B cell (primary cell): ENCODE measurements at regions not wholly inside any gene's neighbourhood (a gene's known extent, or its start where the extent isn't known, plus 50 kb on each side); places are given as distances from the start of the nearest gene placed in this dataset.

ENCODE experiments used
- ATAC-seq: fragments of 200-7000 bp; cut with Tn5 transposase; one replicate; pipeline ENCODE4 v1.10.0; 2021; ENCODE audit warnings: low read depth, mild to moderate bottlenecking, moderate number of reproducible peaks, moderate library complexity
- CTCF ChIA-PET: fragments of 350-600 bp; sonication (Branson Sonifier 250); formaldehyde crosslinking; loops from one replicate; lab custom pipeline; 2021; ENCODE audit warnings: antibody characterized with exemption, inconsistent platforms; lab: Charles Lee
- POLR2A ChIA-PET: fragments of 350-600 bp; sonication (Branson Sonifier 250); formaldehyde crosslinking; loops from one replicate; lab custom pipeline; 2021; ENCODE audit warnings: antibody characterized with exemption; lab: Charles Lee
- DNase-seq: peaks from one replicate; pipeline ENCODE4 v3.0.0; 2013
- H2AFZ ChIP-seq: 2 replicates; pipeline ENCODE4 v1.6.1; 2012; ENCODE audit warnings: mild to moderate bottlenecking, low read depth, low read length; ENCODE audit not compliant: insufficient read depth, poor library complexity, severe bottlenecking
- H3K27ac ChIP-seq, 2 donors: 1 replicate in 1 of 2; 2 replicates in 1 of 2; pipeline ENCODE4 v1.5.1; 2012 to 2013; ENCODE audit warnings: low read length in 2 of 2, mild to moderate bottlenecking in 2 of 2, moderate library complexity in 1 of 2
- H3K27me3 ChIP-seq, 4 experiments: fragments of 200-600 bp in 1 of 4; sonication (generic) in 1 of 4; replicated peaks in 1 of 4; 1 replicate in 2 of 4; 2 replicates in 2 of 4; pipeline versions ENCODE4 v1.6.1 to v1.7.0; 2013 to 2016; ENCODE audit warnings: low read length in 3 of 4, mild to moderate bottlenecking in 2 of 4, mixed read lengths in 1 of 4, moderate library complexity in 1 of 4; ENCODE audit not compliant: insufficient read depth in 4 of 4, control insufficient read depth in 3 of 4; ENCODE audit errors: control extremely low read depth in 1 of 4
- H3K36me3 ChIP-seq, 2 experiments: replicated peaks in 1 of 2; 1 replicate in 1 of 2; 2 replicates in 1 of 2; pipeline versions ENCODE4 v1.6.1 to v1.7.1; 2013; ENCODE audit warnings: low read length in 1 of 2; ENCODE audit not compliant: insufficient read depth in 2 of 2, control insufficient read depth in 1 of 2; ENCODE audit errors: control extremely low read depth in 1 of 2, extremely low read depth in 1 of 2
- H3K4me1 ChIP-seq, 2 donors: fragments of 200-600 bp in 1 of 2; sonication (generic) in 1 of 2; 1 replicate in 1 of 2; 2 replicates in 1 of 2; pipeline versions ENCODE4 v1.5.1 to v1.6.1; 2013 to 2017; ENCODE audit warnings: low read length in 2 of 2; ENCODE audit not compliant: control insufficient read depth in 2 of 2, insufficient read depth in 2 of 2
- H3K4me2 ChIP-seq: replicated peaks from 2 replicates; pipeline ENCODE3; 2012; ENCODE audit warnings: mild to moderate bottlenecking, low read depth, low read length; ENCODE audit not compliant: poor library complexity, severe bottlenecking
- H3K4me3 ChIP-seq, 5 experiments: fragments of 200-600 bp in 1 of 5; sonication (generic) in 1 of 5; 1 replicate in 3 of 5; 2 replicates in 2 of 5; pipeline versions ENCODE4 v1.5.1 to v1.7.0; 2011 to 2016; ENCODE audit warnings: low read length in 4 of 5, mild to moderate bottlenecking in 4 of 5, low read depth in 2 of 5, control low read depth in 1 of 5, moderate library complexity in 1 of 5; ENCODE audit not compliant: insufficient read depth in 1 of 5; ENCODE audit errors: control extremely low read depth in 1 of 5, extremely low read depth in 1 of 5
- H3K79me2 ChIP-seq: fragments of 200-600 bp; sonication (generic); one replicate; pipeline ENCODE4 v1.6.0; 2016; ENCODE audit warnings: low read length; ENCODE audit not compliant: control insufficient read depth, insufficient read depth
- H3K9ac ChIP-seq: fragments of 200-600 bp; sonication (generic); 2 replicates; pipeline ENCODE4 v1.6.1; 2017; ENCODE audit warnings: mild to moderate bottlenecking, low read length, moderate library complexity
- H3K9me3 ChIP-seq, 3 donors: one replicate each; pipeline versions ENCODE4 v1.6.1 to v1.7.1; 2013; ENCODE audit warnings: low read length in 2 of 3; ENCODE audit not compliant: control insufficient read depth in 2 of 3, insufficient read depth in 1 of 3; ENCODE audit errors: control extremely low read depth in 1 of 3
- H4K20me1 ChIP-seq: 2 replicates; pipeline ENCODE4 v1.6.0; 2012; ENCODE audit warnings: mild to moderate bottlenecking, low read length; ENCODE audit not compliant: insufficient read depth, control insufficient read depth, poor library complexity, severe bottlenecking
- H3K27ac Mint-ChIP-seq: one replicate; pipeline ENCODE4 v1.8.0; 2021; ENCODE audit warnings: mixed read lengths
- H3K27me3 Mint-ChIP-seq: one replicate; pipeline ENCODE4 v1.8.0; 2021; ENCODE audit warnings: mixed read lengths
- H3K4me1 Mint-ChIP-seq: one replicate; pipeline ENCODE4 v1.8.0; 2021; ENCODE audit warnings: mixed read lengths
- H3K4me3 Mint-ChIP-seq: one replicate; pipeline ENCODE4 v1.8.0; 2021; ENCODE audit warnings: mixed read lengths
- H3K9me3 Mint-ChIP-seq: one replicate; pipeline ENCODE4 v1.8.0; 2022; ENCODE audit warnings: mixed read lengths; ENCODE audit not compliant: insufficient read depth
- EZH2 ChIP-seq: IDR thresholded peaks from 2 replicates; pipeline ENCODE4 v1.6.1; 2012; ENCODE audit warnings: borderline replicate concordance, low read depth, mild to moderate bottlenecking, moderate library complexity, low read length; ENCODE audit not compliant: insufficient read depth, poor library complexity, severe bottlenecking
- WGBS: methylation state at CpG from one replicate; pipeline ENCODE4 v1.1.5; 2013; ENCODE audit warnings: missing lambda C conversion rate; ENCODE audit not compliant: insufficient coverage; 5-methylcytosine and 5-hydroxymethylcytosine counted together
- intact Hi-C: fragments of 100-400 bp; cut with micrococcal nuclease; formaldehyde crosslinking; loops from one replicate; pipeline ENCODE4 v1.10.0; 2022
- TF ChIP-seq, protein P1 (sequence below): fragments of 200-600 bp; IDR thresholded peaks from one replicate; pipeline ENCODE4 v1.8.0; 2022; ENCODE audit warnings: antibody characterized with exemption, mild to moderate bottlenecking

DNA sequence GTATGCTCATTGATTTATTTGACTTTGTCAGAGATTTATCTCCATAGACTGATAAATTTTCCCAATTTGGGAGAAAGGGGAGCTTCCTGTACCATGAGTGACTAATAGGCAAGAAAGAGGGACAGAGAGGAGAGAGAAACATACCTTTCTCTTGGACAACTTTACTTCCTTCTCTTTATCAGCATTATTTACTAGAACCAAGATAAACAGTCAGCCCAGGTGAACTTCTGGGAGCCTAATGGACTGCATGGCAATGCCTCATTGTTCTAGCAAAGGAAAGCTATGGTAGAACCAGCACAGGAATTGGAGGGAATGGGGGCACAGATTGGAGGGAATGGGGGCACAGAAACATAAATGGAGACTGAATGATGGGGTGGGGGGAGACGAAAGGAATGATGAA, 63.4 kb upstream of the STXBP6 start:
- no peak for TF ChIP-seq EZH2
- TF ChIP-seq, protein P1, sequence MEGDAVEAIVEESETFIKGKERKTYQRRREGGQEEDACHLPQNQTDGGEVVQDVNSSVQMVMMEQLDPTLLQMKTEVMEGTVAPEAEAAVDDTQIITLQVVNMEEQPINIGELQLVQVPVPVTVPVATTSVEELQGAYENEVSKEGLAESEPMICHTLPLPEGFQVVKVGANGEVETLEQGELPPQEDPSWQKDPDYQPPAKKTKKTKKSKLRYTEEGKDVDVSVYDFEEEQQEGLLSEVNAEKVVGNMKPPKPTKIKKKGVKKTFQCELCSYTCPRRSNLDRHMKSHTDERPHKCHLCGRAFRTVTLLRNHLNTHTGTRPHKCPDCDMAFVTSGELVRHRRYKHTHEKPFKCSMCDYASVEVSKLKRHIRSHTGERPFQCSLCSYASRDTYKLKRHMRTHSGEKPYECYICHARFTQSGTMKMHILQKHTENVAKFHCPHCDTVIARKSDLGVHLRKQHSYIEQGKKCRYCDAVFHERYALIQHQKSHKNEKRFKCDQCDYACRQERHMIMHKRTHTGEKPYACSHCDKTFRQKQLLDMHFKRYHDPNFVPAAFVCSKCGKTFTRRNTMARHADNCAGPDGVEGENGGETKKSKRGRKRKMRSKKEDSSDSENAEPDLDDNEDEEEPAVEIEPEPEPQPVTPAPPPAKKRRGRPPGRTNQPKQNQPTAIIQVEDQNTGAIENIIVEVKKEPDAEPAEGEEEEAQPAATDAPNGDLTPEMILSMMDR = no peak
- Mint-ChIP-seq H3K4me1 (no peaks in the 10 kb centered on the region), H3K4me3 (no peak overlapping the region), H3K27ac (no peak overlapping the region), H3K9me3 (no peaks in the 10 kb centered on the region), H3K27me3 (peaks cover 18% of the 10 kb centered on the region)
- H3K4me3 ChIP-seq = no peak overlapping the region
- intact Hi-C loops = no loop called here
- H3K9me3 ChIP-seq = no peaks in the 10 kb centered on the region
- H3K27me3 ChIP-seq = no peaks in the 10 kb centered on the region
- H3K79me2 ChIP-seq = no peaks in the 10 kb centered on the region
- no peaks in the 10 kb centered on the region for H3K36me3 ChIP-seq
- no peak overlapping the region for H3K27ac ChIP-seq
- H3K9ac ChIP-seq = no peak overlapping the region
- CTCF ChIA-PET = interaction anchor here (0.9 kb wide), 1 partner anchor 11 kb away, joined by 3 read pairs; no protein-coding TSS in a partner anchor
- ATAC-seq = no peak
- WGBS = 71% methylated on average over 1 of the region's 1 CpG
- no peak for DNase-seq
- no peaks in the 10 kb centered on the region for H4K20me1 ChIP-seq
- POLR2A ChIA-PET = no interaction called here
- no peaks in the 10 kb centered on the region for H3K4me1 ChIP-seq
- no peak overlapping the region for H2AFZ ChIP-seq
- no peak overlapping the region for H3K4me2 ChIP-seq

DNA sequence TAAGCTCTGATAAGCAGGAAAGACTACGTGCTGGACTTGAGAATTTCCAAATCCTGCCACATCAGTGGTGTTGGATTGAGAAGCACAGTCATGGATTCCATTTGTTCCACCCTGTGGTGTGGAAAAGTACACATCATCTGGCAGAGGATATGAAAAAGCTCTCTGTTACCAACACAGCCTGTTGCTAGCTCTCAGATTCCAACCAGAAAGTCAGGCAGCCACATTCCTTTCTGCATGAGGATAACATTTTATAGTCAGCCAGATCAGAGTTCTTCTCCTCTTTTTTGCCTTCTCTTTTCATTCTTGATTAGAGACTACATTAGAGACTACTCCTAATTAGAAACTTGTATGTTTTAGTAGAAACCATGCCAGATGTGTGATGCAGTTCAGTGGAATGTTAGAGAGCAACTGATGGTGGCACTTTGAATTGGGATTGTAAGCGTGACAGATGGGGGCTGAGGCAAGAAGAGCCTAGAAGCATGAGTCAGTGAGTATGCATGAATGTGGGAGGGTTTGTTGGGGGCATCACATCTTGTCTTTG, 61.2 kb upstream of the STXBP6 start:
- no peaks in the 10 kb centered on the region for H4K20me1 ChIP-seq
- intact Hi-C loops = no loop called here
- no peaks in the 10 kb centered on the region for H3K9me3 ChIP-seq
- Mint-ChIP-seq H3K4me1 (no peaks in the 10 kb centered on the region), H3K27me3 (peaks cover 18% of the 10 kb centered on the region), H3K9me3 (no peaks in the 10 kb centered on the region), H3K4me3 (no peak overlapping the region), H3K27ac (no peak overlapping the region)
- ChIA-PET POLR2A (no interaction called here), CTCF (no interaction called here)
- ATAC-seq = no peak
- no peak overlapping the region for H2AFZ ChIP-seq
- H3K36me3 ChIP-seq = no peaks in the 10 kb centered on the region
- H3K27me3 ChIP-seq = no peaks in the 10 kb centered on the region
- no peaks in the 10 kb centered on the region for H3K4me1 ChIP-seq
- no peak overlapping the region for H3K4me2 ChIP-seq
- DNase-seq = no peak
- no peak overlapping the region for H3K9ac ChIP-seq
- TF ChIP-seq EZH2 = no peak
- TF ChIP-seq, protein P1 = no peak
- whole genome bisulfite sequencing = 66% methylated on average over 2 of the region's 2 CpGs
- H3K79me2 ChIP-seq = no peaks in the 10 kb centered on the region
- no peak overlapping the region for H3K4me3 ChIP-seq
- H3K27ac ChIP-seq = no peak overlapping the region
